GM19035 (cell line): ENCODE measurements at regions not wholly inside any gene's neighbourhood (a gene's known extent, or its start where the extent isn't known, plus 50 kb on each side); places are given as distances from the start of the nearest gene placed in this dataset.

Source experiments
- ATAC-seq: cut with Tn5 transposase; IDR thresholded peaks from one replicate; pipeline ENCODE4 v1.9.1; 2021; ENCODE audit not compliant: unreplicated experiment

DNA sequence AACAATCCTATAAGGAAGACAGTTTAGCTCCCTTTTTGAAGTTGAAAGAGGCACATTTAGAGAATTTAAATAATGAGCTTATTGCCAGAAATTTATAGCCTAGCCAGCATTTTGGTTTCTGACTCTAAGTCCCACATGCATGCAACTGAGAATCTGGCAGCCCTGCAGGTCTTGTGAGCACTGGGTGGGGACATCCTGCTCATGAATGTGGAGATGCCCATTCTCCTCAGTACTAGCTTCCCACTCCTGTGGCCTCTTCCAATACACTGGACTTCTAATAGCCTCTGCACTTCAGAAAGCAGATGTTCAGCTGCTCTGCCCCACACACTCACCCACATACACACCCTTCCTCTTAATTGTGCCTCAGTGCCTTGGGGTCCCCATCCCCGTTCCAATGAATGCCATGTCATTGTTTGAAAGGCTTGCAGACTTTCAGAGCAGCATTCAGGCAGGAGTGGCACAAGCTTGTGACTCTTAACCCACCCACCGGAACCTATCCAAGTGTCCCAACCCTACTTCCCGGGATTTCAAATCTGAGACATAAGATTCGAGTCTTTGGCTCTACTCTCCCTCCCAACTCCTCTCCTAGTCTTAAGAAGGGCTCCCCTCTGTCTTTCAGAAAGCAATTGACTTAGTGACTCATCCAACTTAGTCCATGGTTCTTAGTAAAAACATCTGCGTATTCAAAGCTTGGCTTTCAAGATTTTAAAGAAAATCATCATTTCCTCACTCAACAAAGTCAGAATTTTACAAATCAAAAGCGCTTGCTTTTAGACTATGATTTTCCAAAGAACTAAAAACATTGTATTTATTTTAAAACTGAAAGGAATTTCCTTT is 80.0 kb upstream of the FREM2 start:
- no peak for ATAC-seq

DNA sequence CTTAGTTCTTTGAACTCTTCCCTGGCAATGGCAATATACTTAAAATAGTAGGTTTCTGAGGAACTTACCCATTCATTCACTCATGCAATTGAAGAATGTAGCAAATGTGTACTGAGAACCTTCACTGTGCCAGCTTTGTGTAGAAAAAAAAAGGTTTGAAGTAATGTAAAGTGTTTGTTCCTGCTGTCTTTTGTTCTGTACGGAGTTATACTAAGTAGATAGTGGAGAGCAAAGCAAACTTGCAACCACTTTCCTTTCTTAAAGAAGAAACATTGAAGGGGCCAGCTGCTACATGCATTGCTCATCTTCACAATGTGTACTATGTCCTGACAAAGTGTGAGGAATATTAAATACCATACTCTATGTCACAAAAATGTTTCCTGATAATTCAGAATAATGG is 68.9 kb upstream of the FREM2 start:
- no peak for ATAC-seq

DNA sequence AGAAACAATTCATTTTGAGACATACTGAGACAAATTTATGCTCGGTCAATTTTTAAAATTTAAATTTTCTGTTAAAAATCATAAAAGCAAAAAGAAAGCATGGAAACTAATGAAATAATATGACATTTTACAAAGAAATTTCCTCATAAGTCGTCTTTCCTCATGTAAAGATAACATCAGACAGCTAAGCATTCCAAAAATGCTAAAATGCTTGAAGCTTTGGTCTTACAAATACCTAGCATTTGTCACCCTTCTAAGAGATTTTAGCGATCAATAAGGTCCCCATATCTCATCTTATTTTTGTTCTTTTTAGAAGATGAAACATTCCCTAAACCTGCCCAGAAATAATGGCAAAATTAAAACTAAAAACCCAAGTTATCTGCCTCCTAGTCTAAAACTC is 68.5 kb upstream of the FREM2 start:
- ATAC-seq: no peak

- ATAC-seq: no peak
Observed at GRCh38 chr13:38618881-38619280, 68.0 kb upstream of the FREM2 start.

GRCh38 chr13:38620876-38621275 is 66.0 kb upstream of the FREM2 start:
- ATAC-seq: no peak

- no peak for ATAC-seq
Observed at GRCh38 chr13:38624822-38625221, 62.1 kb upstream of the FREM2 start.

DNA sequence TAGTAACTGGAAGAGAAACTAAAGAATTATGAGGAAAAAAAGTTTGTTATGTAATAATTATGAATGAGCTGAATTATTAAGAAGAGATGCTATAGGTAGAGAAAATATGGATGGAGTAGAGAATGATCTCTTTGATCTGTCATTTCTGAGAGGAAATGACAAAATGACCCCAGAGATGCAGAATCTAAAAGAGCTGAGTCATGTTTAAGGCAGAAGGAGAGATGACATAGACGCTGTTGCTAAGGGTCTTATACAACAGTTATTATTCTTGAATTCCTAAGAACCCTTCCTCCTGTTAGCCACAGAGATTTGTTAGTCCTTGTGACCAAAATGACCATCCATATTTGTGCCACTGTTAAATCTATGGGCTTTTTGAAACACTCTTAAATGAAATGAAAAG is 58.3 kb upstream of the FREM2 start:
- ATAC-seq: no peak

- no peak for ATAC-seq
Observed at GRCh38 chr13:38630780-38631179, 56.1 kb upstream of the FREM2 start.

- ATAC-seq: no peak
Observed at GRCh38 chr13:38635030-38635429, 51.8 kb upstream of the FREM2 start.

DNA sequence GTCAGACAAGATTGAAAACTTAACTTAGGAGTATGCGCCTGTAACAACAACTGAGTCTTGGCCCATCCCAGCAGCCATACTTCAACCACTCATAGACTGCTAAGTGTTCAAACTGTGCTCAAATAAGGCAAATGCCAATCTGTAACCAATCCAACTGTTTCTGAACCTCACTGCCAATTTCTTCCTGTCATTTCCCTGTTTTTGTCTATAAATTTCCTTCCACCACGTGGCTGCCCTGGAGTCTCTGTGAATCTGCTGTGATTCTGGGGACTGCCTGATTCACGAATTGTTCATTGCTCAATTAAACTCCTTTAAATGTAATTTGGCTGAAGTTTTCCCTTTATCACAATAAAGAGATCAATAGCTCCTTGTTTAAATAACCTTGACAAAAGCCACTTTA is 50.8 kb upstream of the FREM2 start:
- ATAC-seq: no peak

DNA sequence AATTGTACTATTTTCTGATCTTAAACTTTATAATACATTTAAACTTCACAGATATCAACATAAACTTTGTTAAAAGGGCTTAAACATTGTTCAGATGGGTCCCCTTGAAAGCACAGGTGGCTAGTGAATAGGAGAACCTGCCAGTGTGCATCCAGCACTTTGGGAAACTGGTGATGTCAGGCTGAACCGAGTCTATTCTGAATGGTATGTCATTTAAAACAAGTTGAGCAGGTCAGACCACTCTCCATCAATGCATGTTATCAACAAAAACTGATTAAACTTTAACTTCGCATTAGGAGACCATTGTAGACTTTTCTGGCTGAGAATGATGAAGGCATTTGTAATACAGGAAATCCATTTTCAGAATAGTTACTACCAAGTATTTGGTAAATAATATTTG is 50.1 kb upstream of the FREM2 start:
- ATAC-seq: no peak
